ENCODE measurements at regions not wholly inside any gene's neighbourhood (a gene's known extent, or its start where the extent isn't known, plus 50 kb on each side); places are given as distances from the start of the nearest gene placed in this dataset.
"Not testable (repeated sequence)": the region's sequence is repeated elsewhere in the genome, so short reads cannot be mapped to it uniquely, and the experiment has no call there.

DNA sequence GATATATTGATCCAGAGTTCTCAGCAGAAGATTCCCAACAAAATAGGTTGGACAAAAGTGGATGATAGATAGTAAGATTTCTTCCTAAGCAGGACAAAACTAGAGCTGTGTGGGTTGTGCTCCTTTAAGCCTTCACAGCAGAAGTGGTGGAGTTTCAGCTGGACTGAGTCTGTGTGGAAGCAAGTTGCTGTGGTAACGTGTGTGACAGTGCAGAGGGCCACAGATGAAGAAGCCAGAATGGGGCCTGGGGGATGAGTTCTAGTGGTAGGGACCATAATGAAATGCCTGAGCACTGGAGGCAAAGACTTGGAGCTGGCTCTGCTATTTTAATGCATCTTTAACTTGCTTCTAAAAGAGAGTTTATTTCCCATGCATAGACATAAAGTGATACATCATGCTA, 238.7 kb upstream of the POGK start:
- Histone ChIP-seq H3K4me3 (ENCODE audit: low read length) (no peak overlapping the region), H3K79me2 (ENCODE audit: low read length) (no peaks in the 10 kb centered on the region), H4K20me1 (ENCODE audit: insufficient read depth, low read depth, low read length) (no peaks in the 10 kb centered on the region), H3K4me1 (ENCODE audit: low read length) (no peaks in the 10 kb centered on the region), H3K4me2 (ENCODE audit: low read depth, low read length, poor library complexity, severe bottlenecking) (no peak overlapping the region), H3K27ac (ENCODE audit: low read length) (no peak overlapping the region), H3K27me3 (ENCODE audit: low read length) (no peaks in the 10 kb centered on the region), H3K9ac (ENCODE audit: low read length) (no peak overlapping the region), H3K9me2 (replicated peaks; ENCODE audit: insufficient read depth, low read length) (no peaks in the 10 kb centered on the region), H3K36me3 (ENCODE audit: insufficient read depth, low read length) (no peaks in the 10 kb centered on the region), H2AFZ (ENCODE audit: low read length) (no peak overlapping the region), H3K9me3 (ENCODE audit: low read length) (no peaks in the 10 kb centered on the region)
- no peak for DNase-seq

DNA sequence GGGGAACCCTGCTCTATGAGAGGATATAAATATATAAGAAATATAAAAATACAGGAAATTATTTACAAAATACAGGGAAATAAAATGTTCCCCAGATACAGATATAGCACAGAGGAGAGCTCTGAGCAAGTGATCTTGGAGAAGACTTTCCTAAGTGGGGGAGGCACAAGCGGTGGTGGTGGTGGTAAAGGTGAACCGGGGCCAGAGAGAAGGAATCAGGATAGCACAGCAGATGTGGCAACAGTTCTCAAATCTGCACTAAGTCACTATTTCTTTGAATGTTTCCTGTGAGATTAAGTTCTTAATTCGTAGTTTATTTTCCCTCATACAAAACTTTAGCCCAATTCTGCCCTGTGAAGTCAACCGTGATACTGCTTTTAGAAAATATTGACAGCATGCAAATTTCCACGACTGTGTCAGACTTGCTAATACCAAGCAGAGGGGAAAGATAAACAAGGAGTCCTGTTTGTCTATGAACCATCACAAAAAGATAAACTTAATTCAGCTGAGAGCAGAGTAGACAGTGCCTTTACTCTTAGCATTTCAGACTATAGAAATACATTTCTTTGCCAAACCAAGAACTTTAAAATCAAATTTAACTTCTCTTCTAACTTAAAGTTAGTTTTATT, 237.5 kb upstream of the POGK start:
- Histone ChIP-seq H3K36me3 (ENCODE audit: insufficient read depth, low read length) (no peaks in the 10 kb centered on the region), H2AFZ (ENCODE audit: low read length) (no peak overlapping the region), H4K20me1 (ENCODE audit: insufficient read depth, low read depth, low read length) (no peaks in the 10 kb centered on the region), H3K9ac (ENCODE audit: low read length) (no peak overlapping the region), H3K9me2 (replicated peaks; ENCODE audit: insufficient read depth, low read length) (no peaks in the 10 kb centered on the region), H3K27ac (ENCODE audit: low read length) (no peak overlapping the region), H3K4me3 (ENCODE audit: low read length) (no peak overlapping the region), H3K79me2 (ENCODE audit: low read length) (no peaks in the 10 kb centered on the region), H3K4me1 (ENCODE audit: low read length) (no peaks in the 10 kb centered on the region), H3K9me3 (ENCODE audit: low read length) (no peaks in the 10 kb centered on the region), H3K27me3 (ENCODE audit: low read length) (no peaks in the 10 kb centered on the region), H3K4me2 (ENCODE audit: low read depth, low read length, poor library complexity, severe bottlenecking) (no peak overlapping the region)
- DNase-seq: no peak

DNA sequence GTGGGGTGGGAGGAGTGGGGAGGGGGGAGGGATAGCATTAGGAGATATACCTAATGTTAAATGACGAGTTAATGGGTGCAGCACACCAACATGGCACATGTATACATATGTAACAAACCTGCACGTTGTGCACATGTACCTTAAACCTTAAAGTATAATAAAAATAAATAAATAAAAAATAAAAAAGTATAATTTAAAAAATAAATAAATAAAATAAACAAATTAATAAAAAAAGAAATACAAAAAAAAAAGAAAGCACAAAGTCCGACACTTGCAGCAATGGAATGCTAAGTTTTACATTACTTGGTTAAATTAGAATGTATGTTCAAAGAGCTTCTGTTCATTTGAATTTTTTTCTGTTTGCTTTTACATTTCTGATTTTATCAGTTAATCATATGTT, 236.5 kb upstream of the POGK start:
- H3K36me3 ChIP-seq (ENCODE audit: insufficient read depth, low read length); H3K9me3 ChIP-seq (ENCODE audit: low read length); H3K4me2 ChIP-seq (ENCODE audit: low read depth, low read length, poor library complexity, severe bottlenecking); H3K9ac ChIP-seq (ENCODE audit: low read length); H3K9me2 ChIP-seq (replicated peaks; ENCODE audit: insufficient read depth, low read length); H3K4me3 ChIP-seq (ENCODE audit: low read length); H3K4me1 ChIP-seq (ENCODE audit: low read length); H4K20me1 ChIP-seq (ENCODE audit: insufficient read depth, low read depth, low read length); H3K27ac ChIP-seq (ENCODE audit: low read length); H3K79me2 ChIP-seq (ENCODE audit: low read length); H3K27me3 ChIP-seq (ENCODE audit: low read length); H2AFZ ChIP-seq (ENCODE audit: low read length); DNase-seq: not testable (repeated sequence)

- no peak overlapping the region for H2AFZ ChIP-seq (ENCODE audit: low read length)
Measured at GRCh38 chr1:166603296-166603695, 236.0 kb upstream of the POGK start.

GRCh38 chr1:166605137-166605536, 234.1 kb upstream of the POGK start:
- no peaks in the 10 kb centered on the region for H3K27me3 ChIP-seq (ENCODE audit: low read length)
- DNase-seq: no peak

More at GRCh38 chr1:166603296-166603695, 236.0 kb upstream of the POGK start:
- Histone ChIP-seq H3K27ac (ENCODE audit: low read length) (no peak overlapping the region), H3K9me3 (ENCODE audit: low read length) (no peaks in the 10 kb centered on the region), H3K9ac (ENCODE audit: low read length) (no peak overlapping the region), H3K9me2 (replicated peaks; ENCODE audit: insufficient read depth, low read length) (no peaks in the 10 kb centered on the region), H3K79me2 (ENCODE audit: low read length) (no peaks in the 10 kb centered on the region), H3K4me1 (ENCODE audit: low read length) (no peaks in the 10 kb centered on the region), H3K27me3 (ENCODE audit: low read length) (no peaks in the 10 kb centered on the region), H4K20me1 (ENCODE audit: insufficient read depth, low read depth, low read length) (no peaks in the 10 kb centered on the region), H3K4me3 (ENCODE audit: low read length) (no peak overlapping the region), H3K36me3 (ENCODE audit: insufficient read depth, low read length) (no peaks in the 10 kb centered on the region), H3K4me2 (ENCODE audit: low read depth, low read length, poor library complexity, severe bottlenecking) (no peak overlapping the region)
- no peak for DNase-seq

GRCh38 chr1:166612886-166613285, 226.4 kb upstream of the POGK start:
- Histone ChIP-seq H2AFZ (ENCODE audit: low read length) (no peak overlapping the region), H3K36me3 (ENCODE audit: insufficient read depth, low read length) (no peaks in the 10 kb centered on the region), H3K9ac (ENCODE audit: low read length) (no peak overlapping the region), H3K4me3 (ENCODE audit: low read length) (no peak overlapping the region), H4K20me1 (ENCODE audit: insufficient read depth, low read depth, low read length) (no peaks in the 10 kb centered on the region), H3K9me3 (ENCODE audit: low read length) (no peaks in the 10 kb centered on the region), H3K4me1 (ENCODE audit: low read length) (no peaks in the 10 kb centered on the region), H3K27me3 (ENCODE audit: low read length) (no peaks in the 10 kb centered on the region), H3K27ac (ENCODE audit: low read length) (no peak overlapping the region), H3K9me2 (replicated peaks; ENCODE audit: insufficient read depth, low read length) (no peaks in the 10 kb centered on the region), H3K4me2 (ENCODE audit: low read depth, low read length, poor library complexity, severe bottlenecking) (no peak overlapping the region), H3K79me2 (ENCODE audit: low read length) (no peaks in the 10 kb centered on the region)
- no peak for DNase-seq

More at GRCh38 chr1:166605137-166605536, 234.1 kb upstream of the POGK start:
- Histone ChIP-seq H3K9ac (ENCODE audit: low read length) (no peak overlapping the region), H3K4me1 (ENCODE audit: low read length) (no peaks in the 10 kb centered on the region), H3K4me3 (ENCODE audit: low read length) (no peak overlapping the region), H4K20me1 (ENCODE audit: insufficient read depth, low read depth, low read length) (no peaks in the 10 kb centered on the region), H3K79me2 (ENCODE audit: low read length) (no peaks in the 10 kb centered on the region), H3K27ac (ENCODE audit: low read length) (no peak overlapping the region), H3K9me3 (ENCODE audit: low read length) (no peaks in the 10 kb centered on the region), H3K36me3 (ENCODE audit: insufficient read depth, low read length) (no peaks in the 10 kb centered on the region), H2AFZ (ENCODE audit: low read length) (no peak overlapping the region), H3K9me2 (replicated peaks; ENCODE audit: insufficient read depth, low read length) (no peaks in the 10 kb centered on the region), H3K4me2 (ENCODE audit: low read depth, low read length, poor library complexity, severe bottlenecking) (no peak overlapping the region)

DNA sequence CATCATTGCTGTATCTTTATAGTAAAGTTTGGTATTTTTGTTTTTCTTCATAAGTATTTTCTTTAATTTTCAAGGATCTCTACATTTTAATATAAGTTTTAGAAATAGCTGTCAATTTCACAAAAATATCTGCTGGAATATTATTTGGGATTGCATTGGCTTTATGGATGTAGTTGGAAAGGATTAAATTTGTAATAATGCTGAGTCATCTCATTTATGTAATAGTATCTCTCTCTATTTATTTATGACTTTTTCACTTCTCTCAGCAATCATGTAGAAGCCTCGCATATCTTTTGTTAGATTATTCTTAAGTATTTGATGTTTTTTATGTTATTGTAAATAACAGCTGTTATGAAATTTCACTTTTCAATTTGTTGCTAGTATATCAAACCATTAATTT, 223.1 kb upstream of the POGK start:
- Histone ChIP-seq H3K4me2 (ENCODE audit: low read depth, low read length, poor library complexity, severe bottlenecking) (no peak overlapping the region), H3K79me2 (ENCODE audit: low read length) (no peaks in the 10 kb centered on the region), H3K36me3 (ENCODE audit: insufficient read depth, low read length) (no peaks in the 10 kb centered on the region), H3K4me3 (ENCODE audit: low read length) (no peak overlapping the region), H3K4me1 (ENCODE audit: low read length) (no peaks in the 10 kb centered on the region), H3K9me2 (replicated peaks; ENCODE audit: insufficient read depth, low read length) (no peaks in the 10 kb centered on the region), H3K27me3 (ENCODE audit: low read length) (no peaks in the 10 kb centered on the region), H3K27ac (ENCODE audit: low read length) (no peak overlapping the region), H2AFZ (ENCODE audit: low read length) (no peak overlapping the region), H3K9me3 (ENCODE audit: low read length) (no peaks in the 10 kb centered on the region), H4K20me1 (ENCODE audit: insufficient read depth, low read depth, low read length) (no peaks in the 10 kb centered on the region), H3K9ac (ENCODE audit: low read length) (no peak overlapping the region)
- no peak for DNase-seq

GRCh38 chr1:166626711-166627110, 212.6 kb upstream of the POGK start:
- Histone ChIP-seq H3K27me3 (ENCODE audit: low read length) (no peaks in the 10 kb centered on the region), H3K9me3 (ENCODE audit: low read length) (no peaks in the 10 kb centered on the region), H3K36me3 (ENCODE audit: insufficient read depth, low read length) (no peaks in the 10 kb centered on the region), H3K4me2 (ENCODE audit: low read depth, low read length, poor library complexity, severe bottlenecking) (no peak overlapping the region), H3K4me3 (ENCODE audit: low read length) (no peak overlapping the region), H3K27ac (ENCODE audit: low read length) (no peak overlapping the region), H4K20me1 (ENCODE audit: insufficient read depth, low read depth, low read length) (no peaks in the 10 kb centered on the region), H3K9ac (ENCODE audit: low read length) (no peak overlapping the region), H2AFZ (ENCODE audit: low read length) (no peak overlapping the region), H3K79me2 (ENCODE audit: low read length) (no peaks in the 10 kb centered on the region), H3K9me2 (replicated peaks; ENCODE audit: insufficient read depth, low read length) (no peaks in the 10 kb centered on the region), H3K4me1 (ENCODE audit: low read length) (no peaks in the 10 kb centered on the region)
- no peak for DNase-seq

GRCh38 chr1:166627558-166627957, 211.7 kb upstream of the POGK start:
- DNase-seq: no peak

More at GRCh38 chr1:166627558-166627957, 211.7 kb upstream of the POGK start:
- H3K4me3 ChIP-seq (ENCODE audit: low read length): no peak overlapping the region
- no peak overlapping the region for H3K9ac ChIP-seq (ENCODE audit: low read length)
- no peaks in the 10 kb centered on the region for H4K20me1 ChIP-seq (ENCODE audit: insufficient read depth, low read depth, low read length)
- no peaks in the 10 kb centered on the region for H3K36me3 ChIP-seq (ENCODE audit: insufficient read depth, low read length)
- H3K4me2 ChIP-seq (ENCODE audit: low read depth, low read length, poor library complexity, severe bottlenecking): no peak overlapping the region
- no peaks in the 10 kb centered on the region for H3K4me1 ChIP-seq (ENCODE audit: low read length)
- no peaks in the 10 kb centered on the region for H3K79me2 ChIP-seq (ENCODE audit: low read length)
- no peaks in the 10 kb centered on the region for H3K9me2 ChIP-seq (replicated peaks; ENCODE audit: insufficient read depth, low read length)
- H2AFZ ChIP-seq (ENCODE audit: low read length): no peak overlapping the region
- H3K9me3 ChIP-seq (ENCODE audit: low read length): no peaks in the 10 kb centered on the region
- no peak overlapping the region for H3K27ac ChIP-seq (ENCODE audit: low read length)
- no peaks in the 10 kb centered on the region for H3K27me3 ChIP-seq (ENCODE audit: low read length)

All from Karpas-422 (cell line).